Ishikawa (cell line): ENCODE measurements at regions not wholly inside any gene's neighbourhood (a gene's known extent, or its start where the extent isn't known, plus 50 kb on each side); places are given as distances from the start of the nearest gene placed in this dataset.

Source experiments
- EP300 ChIP-seq: IDR thresholded peaks from 2 replicates; pipeline ENCODE4 v1.6.1; 2012; ENCODE audit warnings: borderline replicate concordance
- MAX ChIP-seq: IDR thresholded peaks from 2 replicates; pipeline ENCODE4 v1.6.1; 2012
- RAD21 ChIP-seq: IDR thresholded peaks from 2 replicates; pipeline ENCODE4 v1.6.1; 2012; ENCODE audit warnings: low read depth
- TEAD4 ChIP-seq: IDR thresholded peaks from 2 replicates; pipeline ENCODE4 v1.6.1; 2012

GRCh38 chr1:219010720-219011119, 163.0 kb upstream of the LYPLAL1 start:
- TF ChIP-seq MAX (no peak), EP300 (no peak), RAD21 (no peak), TEAD4 (no peak)
